Fibroblast of villous mesenchyme (primary cell): ENCODE measurements at regions not wholly inside any gene's neighbourhood (a gene's known extent, or its start where the extent isn't known, plus 50 kb on each side); places are given as distances from the start of the nearest gene placed in this dataset.

Experiments used
- DNase-seq: peaks from one replicate; pipeline ENCODE4 v3.0.0-alpha.2; 2010; ENCODE audit warnings: low read depth
- H3K4me3 ChIP-seq: 2 replicates; pipeline ENCODE4 v1.5.1; 2011; ENCODE audit warnings: low read depth, mild to moderate bottlenecking, low read length
- CTCF ChIP-seq: IDR thresholded peaks from 2 replicates; pipeline ENCODE4 v1.5.1; 2012; ENCODE audit warnings: low read depth, mild to moderate bottlenecking, low read length; ENCODE audit not compliant: insufficient read depth

GRCh38 chr7:73969991-73970390 lies 58.0 kb upstream of the ELN start:
- no peak for TF ChIP-seq CTCF
- H3K4me3 ChIP-seq: no peak overlapping the region
- no peak for DNase-seq

- no peak overlapping the region for H3K4me3 ChIP-seq
- TF ChIP-seq CTCF: no peak
- DNase-seq: no peak
Measured at GRCh38 chr7:73970801-73971229, 57.2 kb upstream of the ELN start.

- H3K4me3 ChIP-seq: no peak overlapping the region
- DNase-seq: no peak
- TF ChIP-seq CTCF: no peak
Measured at GRCh38 chr7:73971322-73971703, 56.7 kb upstream of the ELN start.

- no peak for TF ChIP-seq CTCF
- no peak for DNase-seq
- H3K4me3 ChIP-seq: no peak overlapping the region
Measured at GRCh38 chr7:73971704-73972341, 56.1 kb upstream of the ELN start.

GRCh38 chr7:73972614-73973013 lies 55.4 kb upstream of the ELN start:
- TF ChIP-seq CTCF: no peak
- no peak for DNase-seq
- H3K4me3 ChIP-seq: no peak overlapping the region

- no peak for TF ChIP-seq CTCF
- DNase-seq: no peak
Measured at GRCh38 chr7:73973091-73973490, 54.9 kb upstream of the ELN start.

More at GRCh38 chr7:73973091-73973490, 54.9 kb upstream of the ELN start:
- no peak overlapping the region for H3K4me3 ChIP-seq
